ENCODE measurements at regions not wholly inside any gene's neighbourhood (a gene's known extent, or its start where the extent isn't known, plus 50 kb on each side); places are given as distances from the start of the nearest gene placed in this dataset.

DNA sequence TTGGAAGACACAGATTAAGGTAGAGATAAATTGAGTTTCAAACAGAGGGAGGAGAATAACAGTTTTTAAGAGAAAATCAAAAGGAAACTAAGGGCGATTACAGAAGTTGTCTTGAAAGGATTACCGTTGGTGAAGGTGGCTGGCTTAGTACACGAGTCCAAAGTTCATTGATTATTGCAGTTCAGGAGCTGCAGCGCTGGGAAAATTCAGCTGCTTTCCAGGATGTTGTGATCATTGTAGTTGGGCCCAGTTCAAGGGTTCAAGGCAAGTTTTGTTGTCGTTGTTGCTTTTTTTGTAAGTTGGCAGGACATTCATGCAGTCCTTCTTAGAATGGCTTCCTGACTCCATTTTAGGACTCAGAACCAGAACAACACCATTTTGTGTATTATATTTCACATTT is 461.7 kb downstream of the RAPGEF2 start (continued):
- TF ChIP-seq, protein P1, sequence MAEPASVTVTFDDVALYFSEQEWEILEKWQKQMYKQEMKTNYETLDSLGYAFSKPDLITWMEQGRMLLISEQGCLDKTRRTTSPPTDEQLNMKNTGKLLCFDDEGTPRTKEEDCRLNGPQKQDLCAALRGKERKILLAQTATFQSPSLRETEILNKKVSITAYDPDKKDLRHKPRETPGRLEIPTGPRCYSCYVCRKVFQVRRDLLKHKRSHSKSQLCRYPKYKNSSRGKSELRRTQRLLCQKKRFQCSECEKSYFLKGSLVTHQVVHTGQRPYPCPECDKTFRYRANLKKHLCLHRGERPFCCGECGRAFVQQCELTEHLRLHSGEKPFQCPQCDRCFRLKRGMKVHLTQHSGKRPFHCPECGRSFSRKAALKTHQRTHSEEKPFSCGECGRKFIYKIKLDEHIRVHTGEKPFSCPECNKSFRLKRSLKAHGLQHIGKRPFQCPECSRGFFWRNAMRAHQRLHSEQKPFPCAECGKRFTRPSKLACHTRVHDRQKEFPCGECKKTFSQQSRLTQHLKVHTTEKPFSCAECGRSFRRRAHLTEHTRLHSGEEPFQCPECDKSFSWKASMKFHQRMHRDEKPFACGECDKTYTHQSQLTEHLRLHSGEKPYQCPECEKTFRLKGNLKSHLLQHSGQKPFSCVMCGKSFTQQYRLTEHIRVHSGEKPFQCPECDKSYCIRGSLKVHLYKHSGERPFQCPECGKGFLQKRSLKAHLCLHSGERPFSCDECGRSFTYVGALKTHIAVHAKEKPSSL (CRISPR knock-in tag; conservative IDR thresholded peaks at IDR 0.05): no peak
- no peak for TF ChIP-seq OVOL2 (CRISPR knock-in tag; IDR thresholded peaks at IDR 0.05; ENCODE audit: borderline replicate concordance)
- TF ChIP-seq MLX (CRISPR knock-in tag; IDR thresholded peaks at IDR 0.05): no peak
- TF ChIP-seq, protein P2, sequence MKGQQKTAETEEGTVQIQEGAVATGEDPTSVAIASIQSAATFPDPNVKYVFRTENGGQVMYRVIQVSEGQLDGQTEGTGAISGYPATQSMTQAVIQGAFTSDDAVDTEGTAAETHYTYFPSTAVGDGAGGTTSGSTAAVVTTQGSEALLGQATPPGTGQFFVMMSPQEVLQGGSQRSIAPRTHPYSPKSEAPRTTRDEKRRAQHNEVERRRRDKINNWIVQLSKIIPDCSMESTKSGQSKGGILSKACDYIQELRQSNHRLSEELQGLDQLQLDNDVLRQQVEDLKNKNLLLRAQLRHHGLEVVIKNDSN (CRISPR knock-in tag; IDR thresholded peaks at IDR 0.05): no peak
- TF ChIP-seq EMX1 (CRISPR knock-in tag; IDR thresholded peaks at IDR 0.05): no peak
- TF ChIP-seq KAT7 (CRISPR knock-in tag; IDR thresholded peaks at IDR 0.05; ENCODE audit: borderline replicate concordance): no peak
- TF ChIP-seq GABPB1 (CRISPR knock-in tag; IDR thresholded peaks at IDR 0.05): no peak
- TF ChIP-seq, protein P3, sequence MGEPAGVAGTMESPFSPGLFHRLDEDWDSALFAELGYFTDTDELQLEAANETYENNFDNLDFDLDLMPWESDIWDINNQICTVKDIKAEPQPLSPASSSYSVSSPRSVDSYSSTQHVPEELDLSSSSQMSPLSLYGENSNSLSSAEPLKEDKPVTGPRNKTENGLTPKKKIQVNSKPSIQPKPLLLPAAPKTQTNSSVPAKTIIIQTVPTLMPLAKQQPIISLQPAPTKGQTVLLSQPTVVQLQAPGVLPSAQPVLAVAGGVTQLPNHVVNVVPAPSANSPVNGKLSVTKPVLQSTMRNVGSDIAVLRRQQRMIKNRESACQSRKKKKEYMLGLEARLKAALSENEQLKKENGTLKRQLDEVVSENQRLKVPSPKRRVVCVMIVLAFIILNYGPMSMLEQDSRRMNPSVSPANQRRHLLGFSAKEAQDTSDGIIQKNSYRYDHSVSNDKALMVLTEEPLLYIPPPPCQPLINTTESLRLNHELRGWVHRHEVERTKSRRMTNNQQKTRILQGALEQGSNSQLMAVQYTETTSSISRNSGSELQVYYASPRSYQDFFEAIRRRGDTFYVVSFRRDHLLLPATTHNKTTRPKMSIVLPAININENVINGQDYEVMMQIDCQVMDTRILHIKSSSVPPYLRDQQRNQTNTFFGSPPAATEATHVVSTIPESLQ (CRISPR knock-in tag; IDR thresholded peaks at IDR 0.05): no peak

- peaks cover 25% of the 10 kb centered on the region for H3K36me3 Mint-ChIP-seq
- ATAC-seq: no peak
- ChIA-PET POLR2A (no interaction called here), CTCF (no interaction called here)
- H3K4me3 Mint-ChIP-seq: no peak overlapping the region
- H3K27me3 Mint-ChIP-seq (ENCODE audit: low read depth): no peaks in the 10 kb centered on the region
- no peak for DNase-seq (ENCODE audit: low spot score)
- H3K27ac Mint-ChIP-seq: no peak overlapping the region
- H3K9me3 Mint-ChIP-seq: peaks cover 49% of the 10 kb centered on the region
- H3K4me1 Mint-ChIP-seq: no peaks in the 10 kb centered on the region
- TF ChIP-seq, protein P4, sequence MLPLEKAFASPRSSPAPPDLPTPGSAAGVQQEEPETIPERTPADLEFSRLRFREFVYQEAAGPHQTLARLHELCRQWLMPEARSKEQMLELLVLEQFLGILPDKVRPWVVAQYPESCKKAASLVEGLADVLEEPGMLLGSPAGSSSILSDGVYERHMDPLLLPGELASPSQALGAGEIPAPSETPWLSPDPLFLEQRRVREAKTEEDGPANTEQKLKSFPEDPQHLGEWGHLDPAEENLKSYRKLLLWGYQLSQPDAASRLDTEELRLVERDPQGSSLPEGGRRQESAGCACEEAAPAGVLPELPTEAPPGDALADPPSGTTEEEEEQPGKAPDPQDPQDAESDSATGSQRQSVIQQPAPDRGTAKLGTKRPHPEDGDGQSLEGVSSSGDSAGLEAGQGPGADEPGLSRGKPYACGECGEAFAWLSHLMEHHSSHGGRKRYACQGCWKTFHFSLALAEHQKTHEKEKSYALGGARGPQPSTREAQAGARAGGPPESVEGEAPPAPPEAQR (CRISPR knock-in tag; IDR thresholded peaks at IDR 0.05): no peak
- no peak for TF ChIP-seq MXD4 (CRISPR knock-in tag; IDR thresholded peaks at IDR 0.05; ENCODE audit: borderline replicate concordance)
- no peak for TF ChIP-seq FOXJ3 (CRISPR knock-in tag; IDR thresholded peaks at IDR 0.05; ENCODE audit: borderline replicate concordance)
- TF ChIP-seq, protein P3 (CRISPR knock-in tag; IDR thresholded peaks at IDR 0.05): no peak
- no peak for TF ChIP-seq TP53 (CRISPR knock-in tag; IDR thresholded peaks at IDR 0.05)
- no peak for TF ChIP-seq TEAD4 (CRISPR knock-in tag; IDR thresholded peaks at IDR 0.05)
- no peak for TF ChIP-seq JUN (CRISPR knock-in tag; IDR thresholded peaks at IDR 0.05)
- TF ChIP-seq FOXK1 (CRISPR knock-in tag; IDR thresholded peaks at IDR 0.05): no peak
- TF ChIP-seq, protein P5, sequence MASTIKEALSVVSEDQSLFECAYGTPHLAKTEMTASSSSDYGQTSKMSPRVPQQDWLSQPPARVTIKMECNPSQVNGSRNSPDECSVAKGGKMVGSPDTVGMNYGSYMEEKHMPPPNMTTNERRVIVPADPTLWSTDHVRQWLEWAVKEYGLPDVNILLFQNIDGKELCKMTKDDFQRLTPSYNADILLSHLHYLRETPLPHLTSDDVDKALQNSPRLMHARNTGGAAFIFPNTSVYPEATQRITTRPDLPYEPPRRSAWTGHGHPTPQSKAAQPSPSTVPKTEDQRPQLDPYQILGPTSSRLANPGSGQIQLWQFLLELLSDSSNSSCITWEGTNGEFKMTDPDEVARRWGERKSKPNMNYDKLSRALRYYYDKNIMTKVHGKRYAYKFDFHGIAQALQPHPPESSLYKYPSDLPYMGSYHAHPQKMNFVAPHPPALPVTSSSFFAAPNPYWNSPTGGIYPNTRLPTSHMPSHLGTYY (CRISPR knock-in tag; IDR thresholded peaks at IDR 0.05): no peak
- no peak for TF ChIP-seq TCF7 (CRISPR knock-in tag; IDR thresholded peaks at IDR 0.05; ENCODE audit: low read depth)
- TF ChIP-seq, protein P6, sequence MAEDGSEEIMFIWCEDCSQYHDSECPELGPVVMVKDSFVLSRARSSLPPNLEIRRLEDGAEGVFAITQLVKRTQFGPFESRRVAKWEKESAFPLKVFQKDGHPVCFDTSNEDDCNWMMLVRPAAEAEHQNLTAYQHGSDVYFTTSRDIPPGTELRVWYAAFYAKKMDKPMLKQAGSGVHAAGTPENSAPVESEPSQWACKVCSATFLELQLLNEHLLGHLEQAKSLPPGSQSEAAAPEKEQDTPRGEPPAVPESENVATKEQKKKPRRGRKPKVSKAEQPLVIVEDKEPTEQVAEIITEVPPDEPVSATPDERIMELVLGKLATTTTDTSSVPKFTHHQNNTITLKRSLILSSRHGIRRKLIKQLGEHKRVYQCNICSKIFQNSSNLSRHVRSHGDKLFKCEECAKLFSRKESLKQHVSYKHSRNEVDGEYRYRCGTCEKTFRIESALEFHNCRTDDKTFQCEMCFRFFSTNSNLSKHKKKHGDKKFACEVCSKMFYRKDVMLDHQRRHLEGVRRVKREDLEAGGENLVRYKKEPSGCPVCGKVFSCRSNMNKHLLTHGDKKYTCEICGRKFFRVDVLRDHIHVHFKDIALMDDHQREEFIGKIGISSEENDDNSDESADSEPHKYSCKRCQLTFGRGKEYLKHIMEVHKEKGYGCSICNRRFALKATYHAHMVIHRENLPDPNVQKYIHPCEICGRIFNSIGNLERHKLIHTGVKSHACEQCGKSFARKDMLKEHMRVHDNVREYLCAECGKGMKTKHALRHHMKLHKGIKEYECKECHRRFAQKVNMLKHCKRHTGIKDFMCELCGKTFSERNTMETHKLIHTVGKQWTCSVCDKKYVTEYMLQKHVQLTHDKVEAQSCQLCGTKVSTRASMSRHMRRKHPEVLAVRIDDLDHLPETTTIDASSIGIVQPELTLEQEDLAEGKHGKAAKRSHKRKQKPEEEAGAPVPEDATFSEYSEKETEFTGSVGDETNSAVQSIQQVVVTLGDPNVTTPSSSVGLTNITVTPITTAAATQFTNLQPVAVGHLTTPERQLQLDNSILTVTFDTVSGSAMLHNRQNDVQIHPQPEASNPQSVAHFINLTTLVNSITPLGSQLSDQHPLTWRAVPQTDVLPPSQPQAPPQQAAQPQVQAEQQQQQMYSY (CRISPR knock-in tag; IDR thresholded peaks at IDR 0.05): no peak
- TF ChIP-seq MYBL2 (CRISPR knock-in tag; IDR thresholded peaks at IDR 0.05): no peak
- TF ChIP-seq, protein P7, sequence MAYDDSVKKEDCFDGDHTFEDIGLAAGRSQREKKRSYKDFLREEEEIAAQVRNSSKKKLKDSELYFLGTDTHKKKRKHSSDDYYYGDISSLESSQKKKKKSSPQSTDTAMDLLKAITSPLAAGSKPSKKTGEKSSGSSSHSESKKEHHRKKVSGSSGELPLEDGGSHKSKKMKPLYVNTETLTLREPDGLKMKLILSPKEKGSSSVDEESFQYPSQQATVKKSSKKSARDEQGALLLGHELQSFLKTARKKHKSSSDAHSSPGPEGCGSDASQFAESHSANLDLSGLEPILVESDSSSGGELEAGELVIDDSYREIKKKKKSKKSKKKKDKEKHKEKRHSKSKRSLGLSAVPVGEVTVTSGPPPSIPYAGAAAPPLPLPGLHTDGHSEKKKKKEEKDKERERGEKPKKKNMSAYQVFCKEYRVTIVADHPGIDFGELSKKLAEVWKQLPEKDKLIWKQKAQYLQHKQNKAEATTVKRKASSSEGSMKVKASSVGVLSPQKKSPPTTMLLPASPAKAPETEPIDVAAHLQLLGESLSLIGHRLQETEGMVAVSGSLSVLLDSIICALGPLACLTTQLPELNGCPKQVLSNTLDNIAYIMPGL (CRISPR knock-in tag; IDR thresholded peaks at IDR 0.05): no peak
- TF ChIP-seq PRRX2 (CRISPR knock-in tag; IDR thresholded peaks at IDR 0.05): no peak
- TF ChIP-seq TEAD1 (CRISPR knock-in tag; IDR thresholded peaks at IDR 0.05): no peak
Measured at GRCh38 chr4:159566786-159567185, 463.9 kb downstream of the RAPGEF2 start.

All from WTC11 (cell line).